ENCODE measurements at regions not wholly inside any gene's neighbourhood (a gene's known extent, or its start where the extent isn't known, plus 50 kb on each side); places are given as distances from the start of the nearest gene placed in this dataset.

DNA sequence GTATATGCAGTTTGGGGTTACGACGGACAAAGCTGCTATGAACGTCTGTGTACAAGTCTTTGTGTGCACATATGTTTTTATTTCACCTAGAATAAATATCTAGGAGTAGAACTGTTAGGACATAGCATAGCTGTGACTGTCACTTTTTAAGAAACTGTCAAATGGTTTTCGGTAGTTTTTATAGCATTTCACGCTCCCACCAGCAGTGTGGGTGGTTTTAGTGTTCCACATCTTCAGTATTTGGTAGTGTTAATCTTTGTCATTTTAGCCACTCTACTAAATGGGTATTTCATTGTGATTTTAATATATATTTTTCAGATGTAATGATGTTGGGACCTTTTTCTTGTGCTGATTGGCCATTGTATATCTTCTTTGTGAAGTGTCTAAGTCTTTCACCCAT is 109.1 kb upstream of the BCAT1 start:
- Histone ChIP-seq H3K27ac (ENCODE audit: low read length) (no peak overlapping the region), H3K79me2 (ENCODE audit: low read length) (peaks cover 72% of the 10 kb centered on the region), H3K4me3 (ENCODE audit: low read length) (no peak overlapping the region), H3K4me1 (ENCODE audit: low read length) (peaks cover 80% of the 10 kb centered on the region), H3K36me3 (replicated peaks; ENCODE audit: low read depth, low read length) (peaks cover 11% of the 10 kb centered on the region), H2AFZ (ENCODE audit: low read depth, low read length) (no peak overlapping the region), H3K9ac (ENCODE audit: low read length) (no peak overlapping the region), H3K27me3 (ENCODE audit: low read depth, low read length) (no peaks in the 10 kb centered on the region), H4K20me1 (ENCODE audit: insufficient read depth, low read length) (peaks cover 49% of the 10 kb centered on the region; the same call in 1 of the 2 replicates), H3K9me3 (ENCODE audit: insufficient read depth, low read length) (no peaks in the 10 kb centered on the region), H3K4me2 (ENCODE audit: low read length) (peak overlapping the region; percentile 40)
- no peak for TF ChIP-seq EZH2phosphoT487 (IDR thresholded peaks at IDR 0.05; ENCODE audit: low read depth)
- TF ChIP-seq, protein P1, sequence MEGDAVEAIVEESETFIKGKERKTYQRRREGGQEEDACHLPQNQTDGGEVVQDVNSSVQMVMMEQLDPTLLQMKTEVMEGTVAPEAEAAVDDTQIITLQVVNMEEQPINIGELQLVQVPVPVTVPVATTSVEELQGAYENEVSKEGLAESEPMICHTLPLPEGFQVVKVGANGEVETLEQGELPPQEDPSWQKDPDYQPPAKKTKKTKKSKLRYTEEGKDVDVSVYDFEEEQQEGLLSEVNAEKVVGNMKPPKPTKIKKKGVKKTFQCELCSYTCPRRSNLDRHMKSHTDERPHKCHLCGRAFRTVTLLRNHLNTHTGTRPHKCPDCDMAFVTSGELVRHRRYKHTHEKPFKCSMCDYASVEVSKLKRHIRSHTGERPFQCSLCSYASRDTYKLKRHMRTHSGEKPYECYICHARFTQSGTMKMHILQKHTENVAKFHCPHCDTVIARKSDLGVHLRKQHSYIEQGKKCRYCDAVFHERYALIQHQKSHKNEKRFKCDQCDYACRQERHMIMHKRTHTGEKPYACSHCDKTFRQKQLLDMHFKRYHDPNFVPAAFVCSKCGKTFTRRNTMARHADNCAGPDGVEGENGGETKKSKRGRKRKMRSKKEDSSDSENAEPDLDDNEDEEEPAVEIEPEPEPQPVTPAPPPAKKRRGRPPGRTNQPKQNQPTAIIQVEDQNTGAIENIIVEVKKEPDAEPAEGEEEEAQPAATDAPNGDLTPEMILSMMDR (IDR thresholded peaks at IDR 0.05; ENCODE audit: low read depth, low read length) = no peak

DNA sequence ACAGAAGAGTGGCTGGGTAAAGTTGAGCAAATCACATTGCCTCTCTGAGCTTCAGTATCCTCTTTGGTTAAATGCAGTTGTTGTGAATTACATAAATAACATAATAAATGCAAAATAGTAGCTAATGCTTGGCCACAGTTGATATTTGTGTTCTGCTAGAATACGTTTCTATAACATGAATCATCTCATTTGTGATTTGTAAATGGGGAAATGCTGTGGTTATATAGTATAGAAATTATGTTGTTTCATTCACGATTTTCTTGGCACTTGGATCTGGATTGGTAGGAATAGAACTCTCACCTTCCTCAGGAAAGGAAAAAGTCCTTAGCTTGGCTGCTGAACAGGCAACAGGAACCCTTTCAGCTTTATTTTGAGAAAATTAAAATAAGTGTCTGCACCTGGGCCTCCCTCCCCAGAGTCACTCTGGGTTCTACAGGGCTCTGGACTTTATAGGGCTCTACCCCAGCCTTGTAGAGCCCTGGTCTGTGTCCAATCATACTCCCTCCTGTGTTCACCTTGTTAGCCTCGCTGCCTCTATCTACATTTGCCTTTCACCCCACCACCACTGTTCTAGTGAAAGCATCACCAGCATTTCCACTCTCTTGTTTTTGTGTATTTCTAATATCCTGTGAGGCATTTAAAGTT is 107.7 kb upstream of the BCAT1 start:
- Histone ChIP-seq H3K4me3 (ENCODE audit: low read length) (peak overlapping the region; percentile 81), H3K9ac (ENCODE audit: low read length) (peak overlapping the region; percentile 14; the same call in 1 of the 2 replicates)

DNA sequence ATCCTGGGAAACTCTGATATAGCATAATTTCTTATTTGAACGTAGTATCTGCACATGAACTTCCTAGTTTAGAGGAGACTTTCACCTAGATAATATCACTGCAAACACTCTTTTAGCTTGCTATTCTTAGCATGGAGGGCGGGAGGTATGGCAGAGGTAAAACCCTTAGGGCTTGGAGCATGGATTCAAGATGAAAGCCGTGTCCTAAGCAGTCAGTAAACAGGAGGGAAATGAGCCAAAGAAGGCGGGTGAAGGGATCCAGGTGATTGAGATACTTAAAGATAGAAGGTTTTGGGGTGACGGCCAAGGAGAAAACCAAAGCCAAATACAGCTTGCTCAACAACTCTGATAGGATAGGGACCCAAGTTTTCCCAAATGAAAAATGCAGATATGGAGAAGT is 107.1 kb upstream of the BCAT1 start:
- Histone ChIP-seq H3K4me3 (ENCODE audit: low read length) (peak overlapping the region; percentile 81), H2AFZ (ENCODE audit: low read depth, low read length) (no peak overlapping the region; the same call in 1 of the 2 replicates), H3K9ac (ENCODE audit: low read length) (peak overlapping the region; percentile 14; the same call in 1 of the 2 replicates), H3K27me3 (ENCODE audit: low read depth, low read length) (no peaks in the 10 kb centered on the region), H3K4me1 (ENCODE audit: low read length) (peaks cover 74% of the 10 kb centered on the region), H3K79me2 (ENCODE audit: low read length) (peaks cover 70% of the 10 kb centered on the region), H4K20me1 (ENCODE audit: insufficient read depth, low read length) (peaks cover 36% of the 10 kb centered on the region; the same call in 1 of the 2 replicates), H3K36me3 (replicated peaks; ENCODE audit: low read depth, low read length) (no peaks in the 10 kb centered on the region), H3K4me2 (ENCODE audit: low read length) (peak overlapping the region; percentile 91), H3K27ac (ENCODE audit: low read length) (no peak overlapping the region), H3K9me3 (ENCODE audit: insufficient read depth, low read length) (no peaks in the 10 kb centered on the region)
- TF ChIP-seq EZH2phosphoT487 (IDR thresholded peaks at IDR 0.05; ENCODE audit: low read depth) = no peak
- TF ChIP-seq, protein P1 (IDR thresholded peaks at IDR 0.05; ENCODE audit: low read depth, low read length) = no peak

More for the DNA sequence above, 107.7 kb upstream of the BCAT1 start:
- H3K79me2 ChIP-seq (ENCODE audit: low read length) = peaks cover 72% of the 10 kb centered on the region
- H3K4me1 ChIP-seq (ENCODE audit: low read length) = peaks cover 74% of the 10 kb centered on the region
- H3K36me3 ChIP-seq (replicated peaks; ENCODE audit: low read depth, low read length) = no peaks in the 10 kb centered on the region
- H3K4me2 ChIP-seq (ENCODE audit: low read length) = peak overlapping the region; percentile 91
- no peaks in the 10 kb centered on the region for H3K9me3 ChIP-seq (ENCODE audit: insufficient read depth, low read length)
- TF ChIP-seq, protein P1 (IDR thresholded peaks at IDR 0.05; ENCODE audit: low read depth, low read length) = no peak
- TF ChIP-seq EZH2phosphoT487 (IDR thresholded peaks at IDR 0.05; ENCODE audit: low read depth) = no peak
- no peaks in the 10 kb centered on the region for H3K27me3 ChIP-seq (ENCODE audit: low read depth, low read length)
- peaks cover 36% of the 10 kb centered on the region; the same call in 1 of the 2 replicates for H4K20me1 ChIP-seq (ENCODE audit: insufficient read depth, low read length)
- no peak overlapping the region for H2AFZ ChIP-seq (ENCODE audit: low read depth, low read length)
- H3K27ac ChIP-seq (ENCODE audit: low read length) = peak overlapping the region; percentile 2; the same call in 1 of the 2 replicates

DNA sequence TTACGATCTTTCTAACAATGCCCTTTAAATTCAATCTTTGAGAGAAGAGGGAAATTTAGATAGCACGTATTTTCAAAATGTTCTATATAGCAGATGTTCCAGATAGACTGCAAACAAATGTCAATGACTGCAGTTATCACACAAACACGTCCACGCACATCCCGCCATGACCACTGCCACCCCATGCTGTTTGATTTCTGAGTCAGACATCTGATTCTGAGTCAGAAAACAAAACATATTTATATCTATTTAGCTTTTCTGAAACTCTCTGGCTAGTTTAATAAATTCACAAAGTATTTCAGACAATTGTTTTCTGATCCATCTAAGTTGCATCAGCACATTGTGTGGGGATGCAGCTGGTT is 105.9 kb upstream of the BCAT1 start:
- Histone ChIP-seq H3K27ac (ENCODE audit: low read length) (peak overlapping the region; percentile 87), H3K4me2 (ENCODE audit: low read length) (peak overlapping the region; percentile 91), H3K4me3 (ENCODE audit: low read length) (peak overlapping the region; percentile 81), H3K9ac (ENCODE audit: low read length) (peak overlapping the region; percentile 76), H3K27me3 (ENCODE audit: low read depth, low read length) (no peaks in the 10 kb centered on the region), H3K36me3 (replicated peaks; ENCODE audit: low read depth, low read length) (no peaks in the 10 kb centered on the region), H3K79me2 (ENCODE audit: low read length) (peaks cover 60% of the 10 kb centered on the region), H4K20me1 (ENCODE audit: insufficient read depth, low read length) (peaks cover 32% of the 10 kb centered on the region; the same call in 1 of the 2 replicates), H3K4me1 (ENCODE audit: low read length) (peaks cover 69% of the 10 kb centered on the region), H2AFZ (ENCODE audit: low read depth, low read length) (no peak overlapping the region; the same call in 1 of the 2 replicates), H3K9me3 (ENCODE audit: insufficient read depth, low read length) (no peaks in the 10 kb centered on the region)
- TF ChIP-seq, protein P1 (IDR thresholded peaks at IDR 0.05; ENCODE audit: low read depth, low read length) = no peak
- TF ChIP-seq EZH2phosphoT487 (IDR thresholded peaks at IDR 0.05; ENCODE audit: low read depth) = no peak
